Stimulated activated naive CD8-positive, alpha-beta T cell treated with anti-CD3 and anti-CD28 coated beads, Interleukin-15, Interleukin-2, amounts not matched to agents 100 U/mL and 50 U/mL, for 24 hours (primary cell): ENCODE measurements at regions not wholly inside any gene's neighbourhood (a gene's known extent, or its start where the extent isn't known, plus 50 kb on each side); places are given as distances from the start of the nearest gene placed in this dataset.
"Not testable (repeated sequence)": the region's sequence is repeated elsewhere in the genome, so short reads cannot be mapped to it uniquely, and the experiment has no call there.

ENCODE experiments used
- ATAC-seq: fragments of 150-1000 bp; cut with Tn5 transposase; one replicate; pipeline ENCODE4 v1.10.0; 2021
- DNase-seq: peaks from one replicate; pipeline ENCODE4 v3.0.0; 2021

DNA sequence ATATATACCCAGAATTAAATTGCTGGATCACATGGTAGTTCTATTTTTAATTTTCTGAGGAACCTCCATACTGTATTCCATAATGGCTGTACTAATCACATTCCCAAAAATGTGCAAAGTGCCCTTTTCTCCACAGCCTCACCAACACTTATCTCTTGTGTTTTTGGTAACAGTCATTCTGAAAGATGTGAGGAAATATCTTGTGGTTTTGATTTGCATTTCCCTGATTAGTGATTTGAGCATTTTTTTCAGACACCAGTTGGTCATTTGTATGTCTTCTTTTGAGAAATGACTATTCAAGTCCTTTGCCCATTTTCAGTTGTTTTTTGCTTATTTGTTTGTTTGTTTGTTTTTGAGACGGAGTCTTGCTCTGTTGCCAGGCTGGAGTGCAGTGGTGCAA, 98.1 kb upstream of the SIMC1 start:
- ATAC-seq, DNase-seq: not testable (repeated sequence)

DNA sequence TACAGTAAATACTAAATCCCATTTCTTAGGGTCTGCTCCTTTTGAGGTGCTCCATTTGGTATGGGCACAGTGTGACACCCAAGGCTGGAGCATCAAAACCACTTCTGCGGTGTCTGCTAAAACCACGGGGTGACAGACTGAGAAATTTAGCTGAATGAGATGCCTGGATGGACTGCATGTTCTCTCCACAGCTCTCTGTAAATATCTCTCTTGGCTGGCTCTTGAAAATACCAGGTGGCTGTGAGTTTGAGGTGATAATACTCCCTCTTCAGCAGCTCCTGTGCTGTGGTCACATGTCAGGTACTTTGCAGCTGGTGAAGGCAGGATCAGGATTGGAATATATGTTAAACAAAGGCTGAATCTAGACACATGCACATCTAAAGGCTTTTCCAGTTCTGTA, 93.7 kb upstream of the SIMC1 start:
- ATAC-seq: no peak
- no peak for DNase-seq

DNA sequence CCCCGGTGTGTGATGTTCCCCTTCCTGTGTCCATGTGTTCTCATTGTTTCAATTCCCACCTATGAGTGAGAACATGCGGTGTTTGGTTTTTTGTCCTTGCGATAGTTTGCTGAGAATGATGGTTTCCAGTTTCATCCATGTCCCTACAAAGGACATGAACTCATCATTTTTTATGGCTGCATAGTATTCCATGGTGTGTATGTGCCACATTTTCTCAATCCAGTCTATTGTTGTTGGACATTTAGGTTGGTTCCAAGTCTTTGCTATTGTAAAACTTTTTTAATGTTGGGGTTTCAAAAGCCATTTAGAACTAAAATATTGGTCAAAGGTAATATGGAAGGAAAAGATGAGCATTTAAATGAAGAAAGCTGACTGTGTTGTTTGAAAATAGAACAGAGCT, 88.3 kb upstream of the SIMC1 start:
- DNase-seq, ATAC-seq: not testable (repeated sequence)

GRCh38 chr5:176151281-176151680, 86.9 kb upstream of the SIMC1 start:
- DNase-seq: no peak
- ATAC-seq: no peak

DNA sequence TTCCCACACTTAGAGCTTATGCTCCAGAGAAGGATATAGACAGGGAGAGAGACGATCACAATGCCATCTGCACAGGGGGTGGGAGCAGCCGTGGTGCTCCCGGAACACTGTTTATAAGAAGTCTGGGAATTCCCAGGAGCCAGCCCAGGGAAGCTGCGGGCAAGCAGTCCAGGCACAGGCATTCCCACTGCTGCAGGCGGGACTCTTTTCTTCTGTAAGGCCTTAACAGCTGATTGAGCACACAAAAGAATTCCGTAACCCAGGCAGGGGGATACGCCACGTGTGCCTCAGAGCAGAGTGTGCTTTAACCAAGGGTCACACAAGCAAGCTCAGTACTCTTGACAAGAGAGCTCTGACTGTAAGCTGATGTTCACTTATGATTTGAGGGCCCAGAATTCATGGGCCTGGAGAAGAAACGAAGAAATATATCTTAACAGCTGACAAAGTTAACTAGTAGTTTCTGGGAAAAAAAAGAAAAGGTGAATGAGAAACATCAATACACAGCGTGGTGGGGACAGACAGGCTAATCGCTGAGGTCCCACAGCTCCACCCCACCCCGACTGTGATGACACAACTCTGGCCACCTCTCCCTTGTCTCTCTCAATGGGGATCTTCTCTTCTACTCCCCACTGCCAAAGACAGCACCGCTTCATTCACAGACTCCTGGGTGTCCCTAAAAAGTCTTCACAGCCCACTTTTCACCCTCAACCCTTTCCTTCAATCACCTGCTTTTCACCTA, 85.9 kb upstream of the SIMC1 start:
- no peak for ATAC-seq
- DNase-seq: no peak

DNA sequence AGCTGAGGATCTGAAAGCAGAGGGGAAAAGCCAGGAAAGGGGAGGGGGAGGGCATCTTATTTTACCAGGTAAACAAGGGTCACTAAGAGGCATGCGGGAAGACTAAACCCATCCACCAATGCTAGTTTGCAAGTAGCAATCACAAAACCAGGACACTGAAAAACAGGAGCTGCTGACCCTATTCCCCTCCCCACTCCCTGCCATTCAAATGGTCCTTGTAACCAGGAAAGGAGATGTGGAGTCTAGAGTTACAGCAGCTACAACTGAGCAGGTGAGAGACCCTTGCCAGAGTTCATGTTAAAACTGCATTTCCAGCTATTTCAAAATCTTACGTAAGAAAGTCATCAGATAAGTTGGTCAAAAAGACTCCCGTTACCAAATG, 85.3 kb upstream of the SIMC1 start:
- no peak for ATAC-seq
- DNase-seq: no peak

DNA sequence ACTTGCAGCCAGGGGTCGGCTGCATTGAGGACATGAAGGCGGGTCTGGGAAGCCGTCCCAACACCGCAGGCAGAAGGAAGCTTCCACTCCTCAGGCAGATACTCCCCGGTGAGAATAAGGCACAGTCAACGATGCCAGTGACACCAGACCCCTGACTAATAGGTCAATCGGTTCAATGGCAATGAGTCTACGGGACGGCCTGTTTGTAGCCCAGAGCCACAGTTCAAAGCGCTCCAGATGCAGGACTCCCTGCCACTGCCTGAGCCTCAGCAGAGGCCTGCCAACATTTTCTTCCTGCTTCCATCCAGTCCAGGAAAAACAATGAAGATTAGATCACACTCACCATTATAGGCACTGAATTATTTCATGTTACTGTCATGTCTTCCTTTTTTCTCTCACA, 84.5 kb upstream of the SIMC1 start:
- DNase-seq (no peak), ATAC-seq (no peak)

DNA sequence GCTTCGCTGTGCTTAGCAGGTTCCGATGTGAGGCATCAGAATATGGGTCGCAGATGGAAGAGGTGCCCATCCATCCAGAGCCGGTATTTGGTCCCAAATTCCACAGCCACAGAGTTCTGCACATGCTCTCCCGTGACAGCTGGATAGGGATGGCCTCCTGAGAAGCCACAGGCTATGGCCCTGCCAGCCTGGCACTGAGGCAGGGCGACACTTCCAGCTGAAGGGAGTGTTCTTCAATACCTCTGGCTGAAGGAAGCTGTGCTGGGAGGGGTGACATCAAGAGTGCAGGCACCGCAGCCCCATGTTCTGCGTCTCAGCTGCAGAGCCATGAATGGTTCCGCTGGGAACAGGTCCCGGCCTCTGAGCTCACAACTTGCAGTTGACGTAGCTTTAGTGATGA, 83.4 kb upstream of the SIMC1 start:
- DNase-seq (no peak), ATAC-seq (no peak)

DNA sequence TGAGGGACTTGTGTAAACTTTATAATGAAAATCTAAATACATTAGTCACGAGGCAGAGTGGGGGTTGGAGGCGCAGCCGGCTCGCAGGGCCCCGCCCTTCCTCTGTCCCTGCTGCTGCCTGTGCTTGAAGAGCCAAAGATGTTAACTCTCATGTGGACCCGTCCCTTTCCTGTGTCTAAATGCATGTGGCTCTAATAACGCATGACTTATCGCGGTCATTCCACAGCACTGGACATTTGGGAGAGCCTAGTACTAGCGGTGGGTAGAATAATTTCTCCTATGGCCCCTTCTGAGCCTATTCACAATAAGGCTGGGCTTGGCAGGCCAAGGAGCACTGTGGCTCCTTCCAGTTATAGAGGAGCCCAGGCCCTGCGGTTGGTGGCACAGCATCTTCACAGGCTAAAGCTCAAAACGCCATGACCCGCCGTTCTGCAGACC, 82.3 kb upstream of the SIMC1 start:
- no peak for ATAC-seq

GRCh38 chr5:176157656-176158055, 80.6 kb upstream of the SIMC1 start:
- no peak for ATAC-seq
- DNase-seq: no peak

More for the DNA sequence above, 82.3 kb upstream of the SIMC1 start:
- DNase-seq: no peak

- DNase-seq: no peak
- ATAC-seq: no peak
Measured at GRCh38 chr5:176161431-176161830, 76.8 kb upstream of the SIMC1 start.

DNA sequence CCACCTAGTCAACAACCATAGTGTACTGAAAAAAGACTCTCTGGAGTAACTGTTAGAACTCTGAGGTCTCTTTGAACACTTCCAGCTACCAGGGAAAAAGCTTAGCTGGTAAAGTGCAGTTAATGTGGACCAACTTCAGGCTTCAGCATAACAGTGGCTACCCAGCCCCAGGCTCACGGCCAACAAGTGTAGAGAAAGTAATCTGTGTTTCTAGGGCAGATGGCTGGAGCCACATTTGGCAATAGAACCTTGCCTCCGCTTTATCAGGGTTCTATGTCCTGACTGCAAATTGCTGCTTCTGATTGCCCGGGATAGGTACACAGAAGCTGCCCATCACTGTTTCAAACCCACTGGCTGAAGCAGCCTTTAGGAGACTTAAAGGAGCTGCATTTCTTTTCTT, 76.0 kb upstream of the SIMC1 start:
- DNase-seq (no peak), ATAC-seq (no peak)

GRCh38 chr5:176162888-176163287, 75.3 kb upstream of the SIMC1 start:
- ATAC-seq: no peak
- DNase-seq: no peak

DNA sequence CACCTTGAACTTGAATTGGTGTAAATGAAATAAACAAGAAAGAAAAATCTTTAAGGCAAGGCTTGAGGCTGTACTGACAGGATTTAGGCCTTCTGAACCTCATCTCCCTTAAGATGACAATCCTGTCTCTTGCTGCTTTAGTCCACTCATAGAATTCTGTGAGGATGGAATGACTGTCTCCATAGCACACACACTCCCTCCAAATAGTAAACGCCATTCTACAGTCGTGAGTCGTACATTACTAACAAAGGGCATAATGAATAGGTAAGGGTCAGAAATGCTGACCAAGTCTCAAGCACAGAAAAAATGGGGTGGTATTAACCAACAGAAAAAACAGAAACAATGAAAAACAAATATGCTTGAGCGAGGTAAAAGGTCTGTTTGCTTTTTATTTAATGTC, 71.8 kb upstream of the SIMC1 start:
- ATAC-seq: no peak
- DNase-seq: no peak

DNA sequence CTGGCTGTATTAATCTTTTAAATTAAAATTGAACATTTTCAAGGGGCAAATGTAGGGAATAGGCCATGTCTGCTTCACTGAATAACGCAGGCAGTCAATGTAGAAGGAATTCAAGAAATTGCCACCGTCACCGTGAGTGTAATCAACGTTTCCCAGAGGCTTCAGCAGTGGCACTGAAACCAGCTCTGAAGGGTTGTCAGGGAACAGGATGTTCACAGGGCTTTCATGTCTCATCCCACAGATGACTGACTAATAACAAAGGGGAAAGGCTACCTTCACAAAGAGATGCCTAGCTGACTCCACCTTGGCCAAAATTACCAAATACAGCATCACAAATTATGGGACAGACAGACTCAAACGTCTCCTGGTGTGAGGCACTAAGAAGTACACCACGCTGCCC, 70.4 kb upstream of the SIMC1 start:
- ATAC-seq: no peak
- no peak for DNase-seq

- DNase-seq: no peak
- no peak for ATAC-seq
Measured at GRCh38 chr5:176169393-176170063, 68.7 kb upstream of the SIMC1 start.

- DNase-seq (no peak), ATAC-seq (no peak)
Measured at GRCh38 chr5:176170084-176170483, 68.1 kb upstream of the SIMC1 start.

GRCh38 chr5:176171171-176171760, 67.0 kb upstream of the SIMC1 start:
- DNase-seq (no peak), ATAC-seq (no peak)

DNA sequence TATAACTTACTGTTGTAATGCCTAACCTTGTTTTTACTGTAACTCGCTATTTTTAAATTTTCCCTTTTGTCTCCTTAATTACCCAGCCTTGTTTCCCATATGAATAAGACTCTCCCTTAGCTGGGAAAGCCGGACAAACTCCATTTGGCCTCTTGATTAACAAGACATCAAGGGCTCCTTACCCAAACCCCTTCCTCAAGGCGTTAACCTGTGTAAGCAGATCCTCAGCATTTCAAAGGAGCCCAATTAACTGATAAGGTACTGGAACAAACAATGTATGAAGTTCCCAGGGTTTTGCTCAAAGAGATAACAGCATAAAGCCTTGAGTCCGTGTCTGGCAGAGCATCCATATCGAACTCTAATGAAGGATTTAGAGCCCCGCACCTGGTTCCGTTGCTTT, 66.0 kb upstream of the SIMC1 start:
- no peak for ATAC-seq
- no peak for DNase-seq

GRCh38 chr5:176173647-176174046, 64.6 kb upstream of the SIMC1 start:
- ATAC-seq (no peak), DNase-seq (no peak)

GRCh38 chr5:176174345-176175025, 63.7 kb upstream of the SIMC1 start:
- DNase-seq (no peak), ATAC-seq (no peak)

GRCh38 chr5:176175101-176175852, 62.9 kb upstream of the SIMC1 start:
- DNase-seq: no peak
- no peak for ATAC-seq
